ENCODE measurements at regions not wholly inside any gene's neighbourhood (a gene's known extent, or its start where the extent isn't known, plus 50 kb on each side); places are given as distances from the start of the nearest gene placed in this dataset.
"Not testable (repeated sequence)": the region's sequence is repeated elsewhere in the genome, so short reads cannot be mapped to it uniquely, and the experiment has no call there.

GRCh38 chr6:156676721-156677120 is 100.5 kb upstream of the ARID1B start:
- H3K9me3 Mint-ChIP-seq: peaks cover 47% of the 10 kb centered on the region
- H3K4me3 Mint-ChIP-seq: no peak overlapping the region
- TF ChIP-seq CTCF (IDR thresholded peaks at IDR 0.05; ENCODE audit: unreplicated experiment): no peak

GRCh38 chr6:156674197-156674596 is 103.0 kb upstream of the ARID1B start:
- Mint-ChIP-seq H3K27ac (no peak overlapping the region), H3K9me3 (peaks cover 44% of the 10 kb centered on the region), H3K4me1 (no peaks in the 10 kb centered on the region), H3K36me3 (peaks cover 7% of the 10 kb centered on the region), H3K27me3 (ENCODE audit: low read depth) (no peaks in the 10 kb centered on the region), H3K4me3 (no peak overlapping the region)
- no peak for TF ChIP-seq CTCF (IDR thresholded peaks at IDR 0.05; ENCODE audit: unreplicated experiment)
- DNase-seq (ENCODE audit: low spot score in 2 of 2, unreplicated experiment in 2 of 2): no peak

More at GRCh38 chr6:156676721-156677120, 100.5 kb upstream of the ARID1B start:
- H3K27me3 Mint-ChIP-seq (ENCODE audit: low read depth): no peaks in the 10 kb centered on the region
- DNase-seq (ENCODE audit: low spot score in 2 of 2, unreplicated experiment in 2 of 2): no peak
- no peaks in the 10 kb centered on the region for H3K4me1 Mint-ChIP-seq
- H3K27ac Mint-ChIP-seq: no peak overlapping the region
- H3K36me3 Mint-ChIP-seq: peaks cover 7% of the 10 kb centered on the region

GRCh38 chr6:156670097-156670496 is 107.1 kb upstream of the ARID1B start:
- not testable (repeated sequence) for H3K4me3 Mint-ChIP-seq; H3K27ac Mint-ChIP-seq; H3K4me1 Mint-ChIP-seq; H3K36me3 Mint-ChIP-seq; DNase-seq (ENCODE audit: low spot score in 2 of 2, unreplicated experiment in 2 of 2)
- Mint-ChIP-seq H3K9me3 (peaks cover 43% of the 10 kb centered on the region), H3K27me3 (ENCODE audit: low read depth) (peaks cover 25% of the 10 kb centered on the region)

- peak; percentile 65 to 90 for DNase-seq (ENCODE audit: low spot score in 2 of 2, unreplicated experiment in 2 of 2)
- Mint-ChIP-seq H3K4me1 (peaks cover 13% of the 10 kb centered on the region), H3K4me3 (peak overlapping the region; percentile 55), H3K27me3 (ENCODE audit: low read depth) (peaks cover 21% of the 10 kb centered on the region), H3K36me3 (no peaks in the 10 kb centered on the region), H3K27ac (peak overlapping the region; percentile 73), H3K9me3 (peaks cover 6% of the 10 kb centered on the region)
- TF ChIP-seq CTCF (IDR thresholded peaks at IDR 0.05; ENCODE audit: unreplicated experiment): peak; percentile 95
Measured at GRCh38 chr6:156662025-156662445, 115.1 kb upstream of the ARID1B start.

GRCh38 chr6:156660389-156660788 is 116.8 kb upstream of the ARID1B start:
- H3K4me1 Mint-ChIP-seq: peaks cover 13% of the 10 kb centered on the region
- H3K27me3 Mint-ChIP-seq (ENCODE audit: low read depth): peaks cover 10% of the 10 kb centered on the region
- TF ChIP-seq CTCF (IDR thresholded peaks at IDR 0.05; ENCODE audit: unreplicated experiment): no peak
- H3K4me3 Mint-ChIP-seq: no peak overlapping the region
- peaks cover 6% of the 10 kb centered on the region for H3K9me3 Mint-ChIP-seq
- DNase-seq (ENCODE audit: low spot score in 2 of 2, unreplicated experiment in 2 of 2): no peak
- no peak overlapping the region for H3K27ac Mint-ChIP-seq
- no peaks in the 10 kb centered on the region for H3K36me3 Mint-ChIP-seq

GRCh38 chr6:156659822-156660198 is 117.4 kb upstream of the ARID1B start:
- Mint-ChIP-seq H3K9me3 (peaks cover 6% of the 10 kb centered on the region), H3K36me3 (no peaks in the 10 kb centered on the region), H3K4me3 (no peak overlapping the region), H3K4me1 (peaks cover 13% of the 10 kb centered on the region), H3K27ac (no peak overlapping the region), H3K27me3 (ENCODE audit: low read depth) (peaks cover 6% of the 10 kb centered on the region)
- DNase-seq (ENCODE audit: low spot score in 2 of 2, unreplicated experiment in 2 of 2): no peak
- TF ChIP-seq CTCF (IDR thresholded peaks at IDR 0.05; ENCODE audit: unreplicated experiment): no peak

All from mesothelial cell of epicardium (in vitro differentiated cells).